Ishikawa (cell line): ENCODE measurements at regions not wholly inside any gene's neighbourhood (a gene's known extent, or its start where the extent isn't known, plus 50 kb on each side); places are given as distances from the start of the nearest gene placed in this dataset.

ENCODE experiments used
- CEBPB ChIP-seq: IDR thresholded peaks from 2 replicates; pipeline ENCODE4 v1.6.1; 2012
- CREB1 ChIP-seq: IDR thresholded peaks from 2 replicates; pipeline ENCODE4 v1.6.1; 2012; ENCODE audit warnings: low read depth
- EP300 ChIP-seq: IDR thresholded peaks from 2 replicates; pipeline ENCODE4 v1.6.1; 2012; ENCODE audit warnings: borderline replicate concordance
- FOXM1 ChIP-seq: IDR thresholded peaks from 2 replicates; pipeline ENCODE4 v1.6.1; 2012; ENCODE audit warnings: low read depth, borderline replicate concordance
- MAX ChIP-seq: IDR thresholded peaks from 2 replicates; pipeline ENCODE4 v1.6.1; 2012
- NFIC ChIP-seq: IDR thresholded peaks from 2 replicates; pipeline ENCODE4 v1.6.1; 2012
- RAD21 ChIP-seq: IDR thresholded peaks from 2 replicates; pipeline ENCODE4 v1.6.1; 2012; ENCODE audit warnings: low read depth
- REST ChIP-seq: IDR thresholded peaks from 2 replicates; pipeline ENCODE4 v1.6.1; 2012; ENCODE audit warnings: low read depth, mild to moderate bottlenecking
- TCF12 ChIP-seq: IDR thresholded peaks from 2 replicates; pipeline ENCODE4 v1.6.1; 2012; ENCODE audit warnings: low read depth

GRCh38 chr7:33781167-33781566, 124.2 kb upstream of the BMPER start:
- TF ChIP-seq TCF12 (no peak), REST (no peak), MAX (no peak), CREB1 (no peak), FOXM1 (no peak), EP300 (no peak), CEBPB (no peak), RAD21 (no peak), NFIC (no peak)
